ENCODE measurements at regions not wholly inside any gene's neighbourhood (a gene's known extent, or its start where the extent isn't known, plus 50 kb on each side); places are given as distances from the start of the nearest gene placed in this dataset.

DNA sequence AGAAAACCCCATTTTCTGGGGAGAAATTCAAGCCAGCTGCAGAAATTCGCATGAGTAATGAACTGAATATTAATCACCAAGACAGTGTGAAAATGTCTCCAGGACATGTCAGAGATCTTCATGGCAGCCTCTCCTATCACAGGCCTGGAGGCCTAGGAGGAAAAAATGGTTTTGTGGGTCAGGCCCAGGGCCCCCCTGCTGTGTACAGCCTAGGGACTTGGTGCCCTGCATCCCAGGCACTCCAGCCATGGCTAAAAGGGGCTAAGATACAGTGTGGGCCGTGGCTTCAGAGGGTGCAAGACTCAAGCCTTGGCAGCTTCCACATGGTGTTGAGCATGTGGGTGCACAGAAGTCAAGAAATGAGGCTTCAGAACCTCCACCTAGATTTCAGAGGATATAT, 185.9 kb upstream of the GATB start:
- DNase-seq (ENCODE audit: low spot score), result no peak

DNA sequence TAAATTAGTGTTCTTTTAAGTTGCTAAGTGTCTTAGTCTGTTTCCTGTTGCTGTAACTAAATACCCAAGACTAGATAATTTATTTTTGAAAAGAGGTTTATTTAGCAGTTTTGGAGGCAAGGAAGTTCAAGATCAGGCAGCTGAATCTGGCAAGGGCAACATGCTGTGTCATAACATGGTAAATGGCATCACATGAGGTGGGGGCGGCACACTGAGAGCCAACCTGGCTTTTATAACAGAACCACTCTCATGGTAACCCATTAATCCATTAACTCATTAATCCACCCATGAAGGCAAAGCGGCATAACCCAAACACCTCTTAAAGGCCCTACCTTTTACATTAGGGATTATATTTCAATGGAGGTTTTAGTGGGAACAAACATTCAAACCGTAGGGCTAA, 182.2 kb upstream of the GATB start:
- DNase-seq (ENCODE audit: low spot score), result no peak

DNA sequence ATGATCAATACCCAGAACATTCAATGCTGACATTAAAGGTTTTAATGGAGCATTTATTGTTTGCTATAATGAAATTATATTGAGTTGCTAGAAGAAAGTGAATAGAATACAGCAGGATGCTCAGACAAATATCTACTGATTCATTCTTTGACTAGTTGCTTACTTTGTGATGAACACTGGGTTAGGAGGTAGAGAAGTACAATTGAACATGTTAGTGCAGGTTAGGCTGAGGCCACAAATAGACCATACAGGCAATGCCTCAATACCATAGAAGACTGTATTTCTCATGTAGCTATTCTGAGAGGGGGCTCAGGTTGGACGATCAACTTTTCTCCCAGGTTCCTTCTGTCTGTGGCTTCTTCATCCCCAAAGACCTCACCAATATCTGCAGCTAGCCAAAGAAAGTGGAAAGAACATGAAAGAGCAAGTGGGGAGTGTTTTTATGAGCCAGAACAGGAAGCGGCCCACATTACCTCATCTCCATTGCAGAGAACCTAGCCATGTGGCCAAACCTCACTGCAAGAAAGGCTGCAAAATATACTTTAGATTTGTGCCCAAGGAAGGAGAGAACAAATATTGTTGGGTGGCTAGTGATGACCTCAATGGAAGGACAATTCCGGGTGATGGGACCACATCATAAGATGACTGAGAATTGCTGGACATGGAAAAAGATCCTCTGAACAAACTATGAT, 180.3 kb upstream of the GATB start:
- DNase-seq (ENCODE audit: low spot score), result no peak

DNA sequence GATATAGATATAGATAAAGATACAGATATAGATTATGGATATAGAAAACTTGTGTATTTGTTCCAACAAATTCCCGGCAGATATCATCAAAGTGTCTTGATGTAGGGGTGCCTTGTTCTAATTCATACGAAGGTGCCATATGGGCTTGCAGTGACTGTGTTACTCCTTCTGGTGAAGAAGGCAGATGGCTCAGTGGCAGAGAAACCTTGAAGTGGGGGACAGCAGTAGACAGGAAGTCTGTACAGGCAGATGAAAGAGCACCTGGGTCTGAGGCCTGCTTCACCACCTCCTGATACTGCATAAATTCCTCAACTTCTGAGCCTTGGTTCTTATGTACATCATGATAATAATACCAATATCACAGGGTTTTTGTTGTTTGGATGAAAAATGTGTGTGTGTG, 179.5 kb upstream of the GATB start:
- no peak for DNase-seq (ENCODE audit: low spot score)

DNA sequence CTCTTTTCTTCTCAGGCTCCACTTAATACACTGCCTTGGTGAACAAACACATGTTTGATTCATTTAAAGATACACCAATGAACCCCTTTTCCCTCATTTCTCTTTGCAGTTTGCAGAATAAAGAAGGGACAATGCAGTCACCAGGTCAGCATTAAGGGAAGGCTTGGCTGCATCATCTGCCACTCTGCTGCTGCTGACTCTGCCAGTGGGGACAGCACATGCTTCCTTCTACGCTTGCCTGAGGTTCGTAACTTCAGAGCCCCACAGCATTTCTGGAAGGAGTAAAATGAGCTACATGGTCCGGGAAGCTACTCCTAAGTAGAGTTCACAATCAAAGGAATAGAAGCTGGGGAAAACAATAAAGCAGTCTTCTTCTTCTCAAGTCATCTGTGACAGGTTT, 178.9 kb upstream of the GATB start:
- no peak for DNase-seq (ENCODE audit: low spot score)

DNA sequence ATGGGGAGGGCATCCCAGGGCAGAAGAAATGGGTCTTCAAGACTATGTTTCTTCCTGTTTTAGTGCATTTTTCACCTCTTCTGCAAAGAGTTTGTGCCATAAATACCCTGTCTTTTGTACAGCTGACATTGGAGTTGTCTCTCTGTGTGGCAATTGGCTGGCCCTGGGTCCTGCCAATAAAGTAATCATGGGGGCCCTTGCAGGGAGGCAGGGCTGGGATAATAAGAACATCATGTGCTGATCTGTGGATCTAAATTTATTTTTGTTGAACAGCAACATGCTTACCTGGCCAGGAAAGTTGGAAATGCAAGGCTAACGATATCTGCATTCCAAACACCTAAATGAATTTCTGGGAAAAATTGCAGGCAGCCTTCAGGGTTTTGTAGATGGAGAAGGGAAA, 174.6 kb upstream of the GATB start:
- no peak for DNase-seq (ENCODE audit: low spot score)

DNA sequence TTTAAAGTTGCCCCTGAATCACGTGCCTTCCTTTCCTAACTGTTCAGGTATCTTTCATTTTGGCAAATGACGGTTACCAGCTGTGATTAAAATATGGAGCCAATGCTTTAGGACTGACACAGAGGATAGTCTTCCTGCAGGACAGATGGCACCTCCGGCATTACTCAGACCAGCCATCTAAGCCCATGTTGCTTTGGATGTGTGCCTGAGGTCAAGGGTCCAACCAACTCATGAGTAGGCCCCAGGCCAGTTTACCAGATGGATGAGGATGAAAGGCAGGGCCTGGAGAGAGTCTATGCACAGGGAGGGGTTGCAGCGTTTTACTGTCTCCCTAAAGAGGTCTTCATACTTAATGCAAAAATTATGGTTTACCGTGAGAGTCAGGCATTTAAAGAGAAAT, 174.0 kb upstream of the GATB start:
- no peak for DNase-seq (ENCODE audit: low spot score)

DNA sequence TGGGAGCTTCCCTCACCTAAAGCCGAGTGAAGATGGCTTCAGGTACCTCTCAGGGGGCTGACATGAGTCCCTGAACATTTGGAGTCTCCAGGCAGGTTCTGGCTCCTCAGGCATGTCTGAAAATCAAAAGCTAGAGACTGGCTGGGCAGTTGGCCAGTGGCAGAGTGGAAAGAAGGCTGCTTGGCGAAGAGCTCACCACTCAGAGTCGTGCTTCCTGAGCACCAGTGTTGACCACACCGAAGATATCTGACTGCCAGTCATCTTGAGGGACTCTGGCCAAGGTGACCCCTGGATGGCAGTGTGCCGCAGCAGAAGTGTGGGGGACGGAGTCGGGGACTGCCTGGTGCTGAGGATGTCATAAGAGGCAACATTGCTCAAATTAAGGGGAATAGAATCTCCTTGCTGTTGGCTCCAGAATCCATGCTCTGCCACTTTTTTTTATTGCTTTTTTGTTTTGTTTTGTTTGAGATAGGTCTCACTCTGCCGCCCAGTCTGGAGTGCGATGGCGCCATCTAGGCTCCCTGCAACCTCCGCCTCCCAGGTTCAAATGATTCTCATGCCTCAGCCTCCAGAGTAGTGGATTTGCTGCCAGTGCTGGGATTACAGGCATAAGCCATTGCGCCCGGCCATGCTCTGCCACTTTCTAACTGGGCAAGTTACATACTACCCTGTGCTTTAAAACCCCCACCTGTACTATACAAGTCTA, 172.5 kb upstream of the GATB start:
- DNase-seq (ENCODE audit: low spot score), result no peak

DNA sequence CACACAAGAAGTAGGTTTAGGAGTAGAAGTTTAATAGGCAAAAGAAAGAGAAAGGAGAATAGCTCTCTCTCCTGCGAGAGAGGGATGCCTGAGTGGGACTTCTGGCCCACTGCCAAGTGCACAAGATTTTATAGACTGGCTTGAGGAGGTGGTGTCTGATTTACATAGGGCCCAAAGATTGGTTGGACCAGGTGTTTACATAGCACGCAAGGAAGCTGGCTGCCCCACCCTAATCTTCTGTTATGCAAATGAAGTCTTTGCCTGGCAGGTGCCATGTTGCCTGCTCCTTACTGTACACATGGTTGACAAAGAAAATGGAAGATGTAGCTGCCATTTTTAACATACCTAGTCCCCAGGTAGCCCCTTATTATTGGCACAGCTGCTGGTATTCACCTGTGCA, 170.8 kb upstream of the GATB start:
- no peak for DNase-seq (ENCODE audit: low spot score)

DNA sequence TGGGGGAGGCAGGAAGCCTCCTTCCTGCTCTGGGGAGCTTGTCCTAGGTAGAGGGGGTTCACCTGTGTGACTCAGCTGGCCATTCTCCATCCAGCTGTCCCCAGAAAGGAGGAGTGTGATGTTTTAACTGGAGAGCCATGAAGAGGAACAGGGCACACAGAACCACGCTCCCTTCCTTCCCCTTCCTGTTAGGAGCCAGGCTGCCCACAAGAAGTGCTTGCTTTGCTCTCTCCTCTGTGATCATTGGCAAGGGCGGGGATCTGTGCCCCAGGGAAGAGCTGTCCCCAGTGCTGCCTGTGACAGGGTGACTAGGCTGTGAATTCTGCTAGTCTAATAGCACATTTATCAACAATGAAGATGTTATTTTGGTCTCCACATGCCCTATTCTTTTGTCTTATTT, 169.6 kb upstream of the GATB start:
- DNase-seq (ENCODE audit: low spot score), result no peak

DNA sequence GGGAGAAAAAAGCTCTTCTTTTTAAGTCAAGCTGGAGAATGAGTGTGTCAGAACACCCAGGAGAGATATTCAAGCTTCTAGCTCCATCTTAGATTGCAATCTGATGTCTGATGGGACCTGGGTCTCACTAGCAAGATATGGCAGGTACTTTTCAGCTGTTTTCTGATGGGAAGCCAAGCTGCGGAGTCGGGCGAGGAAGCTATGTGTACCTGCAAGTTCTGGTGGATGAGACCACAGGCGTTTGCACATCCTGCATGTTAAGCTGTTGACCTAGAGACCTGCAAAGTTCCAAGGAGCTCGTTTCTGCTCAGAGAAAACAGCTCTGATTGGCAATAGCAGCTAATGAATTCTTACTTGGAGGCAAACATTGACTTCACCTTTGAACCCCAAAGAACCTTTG, 167.3 kb upstream of the GATB start:
- DNase-seq (ENCODE audit: low spot score), result no peak

DNA sequence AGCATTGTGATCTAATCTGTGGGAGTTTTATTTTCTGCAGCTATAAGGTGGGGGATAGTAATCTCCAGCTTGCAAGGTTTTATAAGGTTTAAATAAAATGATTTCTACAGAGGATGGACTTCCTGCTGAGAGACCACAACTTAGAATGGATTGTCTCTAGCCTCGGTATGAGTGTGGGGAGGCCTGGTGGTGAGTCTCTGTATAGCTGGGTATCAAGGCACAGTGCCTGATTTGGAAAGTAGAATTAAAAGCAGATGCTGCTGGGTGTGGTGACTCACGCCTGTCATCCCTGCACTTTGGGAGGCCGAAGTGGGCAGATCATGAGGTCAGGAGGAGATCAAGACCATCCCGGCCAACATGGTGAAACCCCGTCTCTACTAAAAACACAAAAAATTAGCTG, 162.0 kb upstream of the GATB start:
- DNase-seq (ENCODE audit: low spot score), result no peak

DNA sequence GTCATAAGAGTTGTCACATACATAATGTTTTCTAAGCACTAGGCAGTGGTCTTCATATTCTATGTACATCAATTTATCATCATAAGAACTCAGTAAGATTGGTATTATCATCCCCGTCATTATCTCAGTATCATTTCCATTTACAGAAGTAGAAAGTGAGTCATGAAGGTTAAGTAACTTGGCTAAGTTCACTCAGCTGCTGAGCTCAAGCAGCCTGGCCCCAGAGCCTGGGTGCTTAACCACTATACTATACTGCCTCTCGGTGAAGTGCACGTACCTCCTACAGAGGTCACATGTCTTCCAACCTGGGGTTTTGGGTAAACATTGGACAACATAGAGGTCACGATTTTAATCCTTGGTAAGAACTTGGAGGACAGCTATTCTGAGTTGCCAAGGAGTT, 161.5 kb upstream of the GATB start:
- DNase-seq (ENCODE audit: low spot score), result peak; percentile 13

DNA sequence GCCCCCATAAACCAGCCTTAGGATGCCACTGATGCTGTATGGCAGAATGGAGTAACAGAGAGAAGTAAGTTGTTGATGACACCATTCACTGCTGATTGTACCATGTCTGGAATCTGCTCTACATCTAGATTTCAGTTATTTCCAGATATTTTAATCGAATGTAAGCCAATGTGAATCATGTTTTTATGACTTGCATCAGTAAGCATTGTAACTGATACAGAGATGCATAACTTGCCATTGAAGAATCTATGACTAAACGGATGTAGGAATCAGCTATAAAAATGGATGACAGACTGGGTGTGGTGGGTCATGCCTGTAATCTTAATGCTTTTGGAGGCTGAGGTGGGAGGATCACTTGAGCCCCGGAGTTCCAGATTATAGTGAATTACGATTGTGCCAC, 161.0 kb upstream of the GATB start:
- peak; percentile 65 for DNase-seq (ENCODE audit: low spot score)

DNA sequence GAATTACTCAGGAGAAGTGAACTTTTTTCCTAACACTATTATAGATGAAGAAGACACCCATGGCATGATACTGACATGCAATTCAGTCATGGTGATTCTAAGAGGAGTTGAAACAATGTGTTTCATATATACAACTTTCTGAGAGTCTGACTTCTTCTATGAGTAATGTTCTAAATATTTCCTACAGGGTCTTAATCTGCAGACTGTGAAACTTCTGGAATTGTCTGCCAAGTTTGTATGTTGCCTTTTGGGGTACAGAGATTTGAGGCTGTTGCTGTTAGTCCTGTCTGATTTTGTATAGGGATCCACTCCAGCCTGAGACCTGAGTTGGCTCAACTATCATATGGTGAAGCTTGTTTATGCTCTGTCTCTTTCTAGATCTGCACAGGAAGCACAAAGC, 160.6 kb upstream of the GATB start:
- peak; percentile 69 for DNase-seq (ENCODE audit: low spot score)

DNA sequence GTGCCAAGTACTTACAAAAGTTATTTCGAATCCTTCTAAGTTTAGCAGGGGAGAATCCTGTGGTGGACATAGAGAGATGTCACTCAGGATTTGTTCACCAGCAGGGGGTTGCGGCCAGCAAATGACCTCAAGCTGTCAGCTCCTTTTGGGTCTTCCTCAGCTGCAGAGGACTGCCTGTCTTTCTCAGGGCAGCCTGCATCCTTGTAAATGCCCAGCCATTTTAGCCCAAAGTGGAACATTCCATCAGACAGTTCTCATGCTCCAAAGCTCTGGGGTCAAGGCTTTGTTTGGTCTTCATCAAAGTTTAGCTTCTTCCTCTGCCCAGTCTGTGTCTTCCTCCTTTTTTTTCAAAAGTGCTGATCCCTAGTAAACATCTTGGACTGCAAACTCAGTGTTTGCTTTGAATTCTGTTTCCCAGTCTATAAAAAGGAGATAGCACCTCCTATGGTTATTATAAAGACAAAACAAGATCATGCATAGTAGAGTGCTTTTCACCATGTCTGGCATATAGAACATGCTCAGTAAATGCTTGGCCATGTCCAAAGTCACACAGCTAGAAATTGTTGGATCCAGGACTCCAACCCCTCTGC, 156.4 kb upstream of the GATB start:
- no peak for DNase-seq (ENCODE audit: low spot score)

DNA sequence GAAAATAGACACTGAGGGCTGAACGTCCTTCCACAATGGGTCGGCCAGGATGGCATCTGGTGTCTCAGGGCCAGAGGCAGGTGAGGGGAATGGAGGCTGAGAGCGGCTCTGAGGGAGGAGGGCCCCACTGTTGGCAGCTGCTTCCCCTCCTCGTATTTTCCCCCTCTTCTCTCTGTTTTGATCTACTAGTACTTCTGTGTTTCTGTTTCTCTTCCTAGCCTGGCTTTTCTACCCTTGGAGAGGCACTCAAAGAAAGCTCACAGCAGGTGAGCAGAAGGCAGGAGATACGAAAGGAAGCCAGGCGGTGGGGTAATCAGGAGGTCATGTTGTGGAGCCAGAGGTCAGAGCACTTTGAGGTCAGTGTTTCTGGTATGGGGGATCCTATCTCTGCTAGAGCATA, 151.8 kb upstream of the GATB start:
- DNase-seq (ENCODE audit: low spot score), result no peak

DNA sequence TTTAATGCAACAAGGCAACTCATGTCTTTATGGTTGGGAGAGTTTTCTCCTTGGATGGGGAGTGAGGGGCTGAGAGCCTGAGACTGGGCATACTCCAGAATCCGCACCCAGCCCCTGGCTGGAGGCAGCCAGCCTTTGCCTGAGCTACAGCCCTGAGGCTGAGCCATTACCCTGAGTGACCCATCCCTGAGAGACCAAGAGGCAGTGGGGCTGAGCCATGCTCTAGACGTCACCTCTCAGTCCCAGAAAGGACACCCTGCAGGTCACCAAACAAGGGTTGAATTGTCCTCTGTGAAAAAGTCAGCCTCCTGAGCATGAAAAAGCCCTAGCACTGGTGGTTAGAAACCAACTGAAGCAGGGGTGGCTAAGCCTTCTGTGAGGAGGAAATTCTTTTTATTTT, 151.2 kb upstream of the GATB start:
- no peak for DNase-seq (ENCODE audit: low spot score)

DNA sequence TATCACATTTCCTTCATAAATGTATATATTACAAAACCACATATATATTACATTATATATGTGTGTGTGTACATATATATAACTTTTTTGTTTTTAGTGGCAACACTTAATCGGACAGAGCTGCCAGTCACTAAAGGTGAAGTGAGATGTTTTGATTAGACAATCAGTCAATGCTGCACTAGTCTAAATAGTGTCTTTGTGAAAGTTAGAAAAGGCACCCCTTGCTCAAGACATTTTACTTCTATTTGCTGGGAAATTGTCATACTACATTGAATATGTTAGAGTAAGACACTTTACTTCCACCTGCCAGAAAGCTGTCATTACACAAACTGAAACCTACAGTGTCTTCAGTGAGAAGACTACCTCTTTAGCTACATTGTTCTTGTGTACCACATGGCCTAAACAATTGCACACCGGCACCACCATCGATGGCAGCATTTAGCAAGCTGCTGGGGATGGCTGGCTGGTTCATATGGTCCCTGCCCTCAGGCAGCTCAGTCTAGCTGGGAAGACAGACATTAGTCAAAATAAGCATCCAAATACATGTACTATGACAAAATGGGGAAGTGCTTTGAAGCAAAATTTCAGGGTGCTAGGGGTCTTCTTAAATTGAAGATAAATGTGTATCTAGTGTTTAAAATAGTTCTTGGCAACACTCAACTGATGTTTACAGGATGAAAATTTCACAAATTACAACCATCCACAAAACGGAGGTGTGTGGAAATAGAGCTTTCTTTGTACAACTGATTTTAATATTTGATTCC, 148.1 kb upstream of the GATB start:
- DNase-seq (ENCODE audit: low spot score), result no peak

DNA sequence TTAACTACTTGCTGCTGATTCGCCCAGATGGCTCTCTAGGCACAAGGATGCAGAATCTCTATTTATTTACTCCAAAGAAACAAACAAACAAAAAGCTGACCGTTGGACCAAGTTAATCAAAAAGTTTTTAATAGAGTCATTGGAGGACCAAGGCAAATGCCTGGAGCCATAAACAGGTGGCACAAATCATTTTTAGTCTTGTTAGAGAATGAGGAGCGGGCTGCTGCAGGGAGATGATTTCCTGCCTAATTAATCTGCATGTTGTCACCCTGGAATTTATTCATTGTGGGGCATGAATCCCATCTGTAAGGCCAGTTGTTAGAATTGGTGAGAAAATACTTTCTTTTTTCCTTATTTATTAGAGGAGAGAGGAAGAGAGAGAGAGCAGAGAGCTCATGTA, 147.4 kb upstream of the GATB start:
- DNase-seq (ENCODE audit: low spot score), result no peak

DNA sequence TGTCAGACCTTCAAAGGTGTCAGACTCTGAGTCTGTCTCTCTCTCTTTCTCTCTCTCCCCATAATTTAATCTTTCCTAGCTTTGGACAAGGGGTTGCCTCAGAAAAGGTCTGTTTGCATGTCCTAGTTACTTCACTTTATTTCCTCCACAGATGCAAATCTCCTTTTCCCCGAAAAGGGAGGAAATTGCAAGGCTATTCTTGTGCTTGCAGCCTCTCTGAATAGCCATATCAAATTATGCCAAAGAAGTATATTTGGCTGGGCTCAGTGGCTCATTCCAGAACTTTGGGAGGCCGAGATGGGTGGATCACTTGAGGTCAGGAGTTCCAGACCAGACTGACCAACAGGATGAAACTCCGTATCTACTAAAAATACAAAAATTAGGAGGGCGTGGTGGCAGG, 145.6 kb upstream of the GATB start:
- no peak for DNase-seq (ENCODE audit: low spot score)

DNA sequence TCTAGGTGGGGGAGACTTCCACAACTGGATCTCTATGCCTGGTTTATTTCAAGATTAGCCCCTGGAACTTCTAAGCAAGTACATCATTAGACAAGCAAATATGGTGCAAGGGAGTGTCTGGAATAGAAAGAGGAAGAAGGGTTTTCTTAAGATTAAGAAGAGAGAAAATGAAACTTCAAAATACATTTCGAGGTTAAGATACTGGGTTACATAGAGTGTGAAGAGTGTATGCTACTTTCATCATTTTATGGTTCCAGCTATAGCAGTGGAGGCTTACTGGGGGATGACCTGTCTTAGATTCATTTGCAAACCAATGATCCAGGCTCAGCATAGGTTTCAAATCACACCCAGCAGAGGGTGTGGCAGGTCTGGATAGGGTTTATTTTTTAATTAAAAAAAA, 144.4 kb upstream of the GATB start:
- DNase-seq (ENCODE audit: low spot score), result no peak

DNA sequence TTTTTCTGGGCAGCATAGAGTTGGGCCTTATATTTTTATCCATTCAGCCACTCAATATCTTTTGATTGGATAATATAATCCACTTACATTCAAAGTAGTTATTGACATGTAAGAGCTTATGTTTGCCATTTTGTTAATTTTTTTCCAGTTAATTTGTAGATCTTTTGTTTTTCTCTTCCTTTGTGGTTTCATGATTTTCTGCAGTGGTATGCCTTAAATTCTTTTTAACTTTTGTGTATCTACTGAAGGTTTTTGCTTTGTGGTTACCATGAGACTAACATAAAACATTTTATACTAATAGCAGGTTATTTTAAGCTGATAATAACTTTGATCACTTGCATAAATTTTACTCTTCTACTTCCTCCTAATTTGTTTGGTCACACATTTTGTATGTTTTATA, 140.8 kb upstream of the GATB start:
- no peak for DNase-seq (ENCODE audit: low spot score)
